K562 (cell line): ENCODE measurements at regions not wholly inside any gene's neighbourhood (a gene's known extent, or its start where the extent isn't known, plus 50 kb on each side); places are given as distances from the start of the nearest gene placed in this dataset.

Experiments used
- AFF4 ChIP-seq: sonication (generic); formaldehyde crosslinking; IDR thresholded peaks from 2 replicates; pipeline ENCODE4 v1.8.0; 2023; ENCODE audit warnings: mild to moderate bottlenecking, missing genetic modification reagents
- ATF6 ChIP-seq: sonication (generic); formaldehyde crosslinking; IDR thresholded peaks from 2 replicates; pipeline ENCODE4 v1.4.0; 2020; ENCODE audit warnings: mild to moderate bottlenecking, missing genetic modification reagents
- ATF7 ChIP-seq: fragments of 450-650 bp; IDR thresholded peaks from 2 replicates; pipeline ENCODE4 v1.7.1; 2014; ENCODE audit warnings: mild to moderate bottlenecking, moderate library complexity
- CCNT2 ChIP-seq: IDR thresholded peaks from 2 replicates; pipeline ENCODE4 v1.6.1; 2011; ENCODE audit warnings: borderline replicate concordance, low read depth, mild to moderate bottlenecking, moderate library complexity, mixed read lengths, low read length; ENCODE audit not compliant: insufficient read length; ENCODE audit errors: extremely low read depth
- CTCF ChIP-seq, 3 experiments: IDR thresholded peaks in 2 of 3; conservative IDR thresholded peaks in 1 of 3; 2 replicates each; pipeline ENCODE4 v1.5.1; 2011 to 2012; ENCODE audit warnings: low read length in 3 of 3, mild to moderate bottlenecking in 3 of 3, control low read depth in 2 of 3, improper control_type of control experiment in 1 of 3, inconsistent platforms in 1 of 3, low read depth in 1 of 3, mixed read lengths in 1 of 3, moderate library complexity in 1 of 3; ENCODE audit not compliant: insufficient read depth in 2 of 3
- DEAF1 ChIP-seq: fragments of 450-650 bp; formaldehyde crosslinking; IDR thresholded peaks from 2 replicates; pipeline ENCODE4 v1.4.0; 2020; ENCODE audit warnings: mild to moderate bottlenecking, moderate library complexity
- MEIS2 ChIP-seq: fragments of 450-650 bp; IDR thresholded peaks from 2 replicates; pipeline ENCODE4 v1.6.1; 2014; ENCODE audit warnings: mild to moderate bottlenecking; ENCODE audit not compliant: partially characterized antibody
- MTA3 ChIP-seq: fragments of 450-650 bp; formaldehyde crosslinking; IDR thresholded peaks from 2 replicates; pipeline ENCODE4 v1.6.1; 2017; ENCODE audit warnings: mild to moderate bottlenecking, borderline replicate concordance
- TAF1 ChIP-seq: IDR thresholded peaks from 2 replicates; pipeline ENCODE4 v1.6.1; 2011; ENCODE audit warnings: mild to moderate bottlenecking, low read length, moderate library complexity; ENCODE audit not compliant: insufficient read depth, control insufficient read depth, severe bottlenecking; ENCODE audit errors: extremely low read depth
- TCF3 ChIP-seq: sonication (generic); formaldehyde crosslinking; IDR thresholded peaks from 2 replicates; pipeline ENCODE4 v1.4.0; 2020; ENCODE audit warnings: mild to moderate bottlenecking, missing genetic modification reagents
- ZNF780A ChIP-seq: fragments of 250-450 bp; sonication (Bioruptor Pico); IDR thresholded peaks from 2 replicates; pipeline ENCODE4 v1.5.0; 2021; ENCODE audit warnings: mild to moderate bottlenecking

- peak; percentile 100 for TF ChIP-seq CCNT2
- peak in 1 of 3 experiments; percentile 36; a peak in 1 of 6 replicates for TF ChIP-seq CTCF (IDR thresholded peaks at IDR 0.05 in 2 of 3, conservative IDR thresholded peaks at IDR 0.05 in 1 of 3; ENCODE audit: insufficient read depth in 2 of 3, low read depth in 1 of 3, low read length in 3 of 3)
- TF ChIP-seq MEIS2, result peak; percentile 6
- TF ChIP-seq TAF1, result peak; percentile 74
- peak; percentile 91 for TF ChIP-seq TCF3 (CRISPR knock-in tag)
- TF ChIP-seq MTA3, result peak; percentile 86
- no peak for TF ChIP-seq ATF6 (CRISPR knock-in tag)
- peak; percentile 88 for TF ChIP-seq AFF4 (CRISPR knock-in tag)
- 0 out of 2 replicates have a peak, but pooled peaks have one; percentile 21 for TF ChIP-seq ATF7
- 0 out of 2 replicates have a peak, but pooled peaks have one; percentile 18 for TF ChIP-seq DEAF1 (CRISPR knock-in tag)
- TF ChIP-seq ZNF780A (CRISPR knock-in tag), result no peak
Measured at GRCh38 chr14:50003213-50004021, 110.5 kb downstream of the ARF6 start (continued).
